Endothelial cell (in vitro differentiated cells): ENCODE measurements at regions not wholly inside any gene's neighbourhood (a gene's known extent, or its start where the extent isn't known, plus 50 kb on each side); places are given as distances from the start of the nearest gene placed in this dataset.

ENCODE experiments used
- DNase-seq: peaks from one replicate; pipeline ENCODE4 v3.0.0; 2021; ENCODE audit warnings: low spot score
- H3K27ac Mint-ChIP-seq: one replicate; pipeline ENCODE4 v1.8.0; 2021; ENCODE audit warnings: mixed read lengths, inconsistent platforms; ENCODE audit not compliant: unreplicated experiment
- H3K27me3 Mint-ChIP-seq: one replicate; pipeline ENCODE4 v1.8.0; 2021; ENCODE audit warnings: mild to moderate bottlenecking, moderate library complexity, mixed read lengths, inconsistent platforms; ENCODE audit not compliant: unreplicated experiment
- H3K36me3 Mint-ChIP-seq: one replicate; pipeline ENCODE4 v1.8.0; 2021; ENCODE audit warnings: mild to moderate bottlenecking, low read depth, mixed read lengths, inconsistent platforms; ENCODE audit not compliant: unreplicated experiment
- H3K4me1 Mint-ChIP-seq: one replicate; pipeline ENCODE4 v1.8.0; 2021; ENCODE audit warnings: mild to moderate bottlenecking, mixed read lengths, inconsistent platforms; ENCODE audit not compliant: unreplicated experiment
- H3K4me3 Mint-ChIP-seq: one replicate; pipeline ENCODE4 v1.8.0; 2021; ENCODE audit warnings: mild to moderate bottlenecking, mixed read lengths, inconsistent platforms; ENCODE audit not compliant: unreplicated experiment
- H3K9me3 Mint-ChIP-seq: one replicate; pipeline ENCODE4 v1.8.0; 2021; ENCODE audit warnings: mixed read lengths, inconsistent platforms; ENCODE audit not compliant: unreplicated experiment
- CTCF ChIP-seq: fragments of 200-600 bp; sonication (generic); IDR thresholded peaks from one replicate; pipeline ENCODE4 v1.5.0; 2021; ENCODE audit warnings: antibody characterized with exemption; ENCODE audit not compliant: unreplicated experiment

GRCh38 chr3:68089572-68090011 is 435.2 kb upstream of the SUCLG2 start:
- no peaks in the 10 kb centered on the region for H3K9me3 Mint-ChIP-seq
- H3K27ac Mint-ChIP-seq = no peak overlapping the region
- TF ChIP-seq CTCF = no peak
- no peaks in the 10 kb centered on the region for H3K36me3 Mint-ChIP-seq
- H3K4me1 Mint-ChIP-seq = peaks cover 4% of the 10 kb centered on the region
- no peak for DNase-seq
- no peak overlapping the region for H3K4me3 Mint-ChIP-seq
- no peaks in the 10 kb centered on the region for H3K27me3 Mint-ChIP-seq

- Mint-ChIP-seq H3K4me3 (no peak overlapping the region), H3K4me1 (peaks cover 4% of the 10 kb centered on the region), H3K36me3 (no peaks in the 10 kb centered on the region), H3K27ac (no peak overlapping the region), H3K9me3 (no peaks in the 10 kb centered on the region), H3K27me3 (no peaks in the 10 kb centered on the region)
- no peak for DNase-seq
- no peak for TF ChIP-seq CTCF
Observed at GRCh38 chr3:68088636-68089035, 434.2 kb upstream of the SUCLG2 start.

GRCh38 chr3:68088216-68088615 is 433.8 kb upstream of the SUCLG2 start:
- Mint-ChIP-seq H3K4me3 (no peak overlapping the region), H3K27me3 (no peaks in the 10 kb centered on the region), H3K9me3 (no peaks in the 10 kb centered on the region), H3K4me1 (peaks cover 3% of the 10 kb centered on the region), H3K27ac (no peak overlapping the region), H3K36me3 (no peaks in the 10 kb centered on the region)
- DNase-seq = no peak
- no peak for TF ChIP-seq CTCF

GRCh38 chr3:68072062-68072461 is 417.6 kb upstream of the SUCLG2 start:
- Mint-ChIP-seq H3K9me3 (no peaks in the 10 kb centered on the region), H3K4me1 (peaks cover 2% of the 10 kb centered on the region), H3K27me3 (peaks cover 3% of the 10 kb centered on the region), H3K27ac (no peak overlapping the region), H3K36me3 (peaks cover 4% of the 10 kb centered on the region), H3K4me3 (no peak overlapping the region)
- DNase-seq = no peak
- TF ChIP-seq CTCF = no peak

- Mint-ChIP-seq H3K9me3 (no peaks in the 10 kb centered on the region), H3K4me3 (no peak overlapping the region), H3K36me3 (peaks cover 4% of the 10 kb centered on the region), H3K27ac (no peak overlapping the region), H3K4me1 (peaks cover 2% of the 10 kb centered on the region), H3K27me3 (peaks cover 3% of the 10 kb centered on the region)
- no peak for DNase-seq
- TF ChIP-seq CTCF = no peak
Observed at GRCh38 chr3:68070186-68070585, 415.8 kb upstream of the SUCLG2 start.
